GM23248 (cell line): ENCODE measurements at regions not wholly inside any gene's neighbourhood (a gene's known extent, or its start where the extent isn't known, plus 50 kb on each side); places are given as distances from the start of the nearest gene placed in this dataset.

Experiments used
- DNase-seq: peaks from one replicate; pipeline ENCODE4 v3.0.0-alpha.2; 2015
- H2AFZ ChIP-seq: fragments of 200-600 bp; sonication (generic); 2 replicates; pipeline ENCODE4 v1.6.1; 2016; ENCODE audit warnings: antibody characterized with exemption
- H3F3A ChIP-seq: fragments of 200-600 bp; sonication (generic); 2 replicates; pipeline ENCODE4 v1.6.1; 2016; ENCODE audit warnings: mild to moderate bottlenecking, antibody characterized with exemption, mixed run types; ENCODE audit not compliant: insufficient read depth
- H3K27ac ChIP-seq: fragments of 200-600 bp; sonication (generic); 2 replicates; pipeline ENCODE4 v1.5.1; 2016; ENCODE audit warnings: mild to moderate bottlenecking
- H3K27me3 ChIP-seq: fragments of 200-600 bp; sonication (generic); replicated peaks from 2 replicates; pipeline ENCODE4 v1.6.1; 2016; ENCODE audit warnings: mild to moderate bottlenecking; ENCODE audit not compliant: insufficient read depth
- H3K36me3 ChIP-seq: fragments of 200-600 bp; sonication (generic); 2 replicates; pipeline ENCODE4 v1.6.1; 2016; ENCODE audit warnings: low read depth, mild to moderate bottlenecking
- H3K4me1 ChIP-seq: fragments of 200-600 bp; sonication (generic); 2 replicates; pipeline ENCODE4 v1.6.1; 2016; ENCODE audit warnings: mild to moderate bottlenecking; ENCODE audit not compliant: insufficient read depth
- H3K4me2 ChIP-seq: fragments of 200-600 bp; sonication (generic); one replicate; pipeline ENCODE4 v1.6.1; 2016; ENCODE audit warnings: mild to moderate bottlenecking; ENCODE audit not compliant: unreplicated experiment
- H3K4me3 ChIP-seq: fragments of 200-600 bp; sonication (generic); 2 replicates; pipeline ENCODE4 v1.5.1; 2016; ENCODE audit warnings: mild to moderate bottlenecking
- H3K79me2 ChIP-seq: fragments of 200-600 bp; sonication (generic); 2 replicates; pipeline ENCODE4 v1.6.1; 2016; ENCODE audit warnings: mild to moderate bottlenecking; ENCODE audit not compliant: insufficient read depth
- H3K9ac ChIP-seq: fragments of 200-600 bp; sonication (generic); 2 replicates; pipeline ENCODE4 v1.6.1; 2016; ENCODE audit warnings: mild to moderate bottlenecking
- H3K9me2 ChIP-seq: fragments of 200-600 bp; sonication (generic); 2 replicates; pipeline ENCODE4 v1.6.1; 2016; ENCODE audit warnings: mixed run types, mild to moderate bottlenecking, moderate library complexity; ENCODE audit not compliant: insufficient read depth
- H3K9me3 ChIP-seq: fragments of 200-600 bp; sonication (generic); one replicate; pipeline ENCODE4 v1.6.1; 2017; ENCODE audit warnings: low read depth
- H4K20me1 ChIP-seq: fragments of 200-600 bp; sonication (generic); 2 replicates; pipeline ENCODE4 v1.6.0; 2016; ENCODE audit not compliant: insufficient read depth
- EZH2 ChIP-seq: fragments of 200-600 bp; sonication (generic); IDR thresholded peaks from 2 replicates; pipeline ENCODE4 v1.6.1; 2018; ENCODE audit warnings: antibody characterized with exemption, mild to moderate bottlenecking; ENCODE audit not compliant: insufficient read depth, poor library complexity, severe bottlenecking
- EZH2phosphoT487 ChIP-seq: fragments of 200-600 bp; sonication (generic); IDR thresholded peaks from 2 replicates; pipeline ENCODE4 v1.6.1; 2018; ENCODE audit warnings: antibody characterized with exemption, moderate library complexity, mild to moderate bottlenecking, low read depth; ENCODE audit not compliant: insufficient read depth
- WGBS, 2 experiments: methylation state at CpG; one replicate each; pipeline ENCODE4 v1.1.6; 2015 to 2017; ENCODE audit warnings: low lambda C conversion rate in 2 of 2, low coverage in 1 of 2; ENCODE audit errors: missing lambda C conversion rate in 2 of 2; 5-methylcytosine and 5-hydroxymethylcytosine counted together
- in situ Hi-C: fragments of 300-500 bp; cut with MboI; formaldehyde crosslinking; loops from 2 replicates; pipeline ENCODE4 v1.15.0; 2020

DNA sequence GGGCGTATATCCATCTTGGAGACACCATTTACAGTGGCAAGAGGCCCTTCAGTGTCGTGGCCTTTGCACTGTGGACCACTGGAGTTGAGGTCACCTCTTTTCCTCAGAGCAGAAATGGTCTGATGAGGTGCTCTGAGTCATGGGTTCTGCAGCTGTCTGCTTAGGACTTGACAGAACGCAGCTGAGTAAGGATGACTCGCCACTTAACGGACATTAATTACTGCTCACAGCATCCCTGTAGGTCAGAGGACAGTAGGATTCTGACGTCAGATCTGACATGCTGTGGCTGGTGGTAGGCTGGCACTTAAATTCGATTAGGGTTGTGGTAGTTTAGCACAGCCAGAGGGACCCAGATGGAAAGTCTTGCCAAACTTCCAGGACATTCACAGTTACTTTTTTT is 479.4 kb downstream of the DMAC1 start:
- Histone ChIP-seq H3K79me2 (no peaks in the 10 kb centered on the region), H2AFZ (no peak overlapping the region), H3K9me3 (no peaks in the 10 kb centered on the region), H3F3A (peaks cover 24% of the 10 kb centered on the region; the same call in 1 of the 2 replicates), H3K4me1 (peaks cover 45% of the 10 kb centered on the region), H4K20me1 (no peaks in the 10 kb centered on the region), H3K4me3 (no peak overlapping the region), H3K9me2 (no peaks in the 10 kb centered on the region), H3K27ac (peak overlapping the region; percentile 41), H3K4me2 (no peak overlapping the region), H3K27me3 (no peaks in the 10 kb centered on the region), H3K36me3 (no peaks in the 10 kb centered on the region), H3K9ac (no peak overlapping the region; the same call in 1 of the 2 replicates)
- peak; percentile 94 for DNase-seq
- TF ChIP-seq EZH2 (no peak), EZH2phosphoT487 (no peak)
- whole genome bisulfite sequencing, 2 experiments = 8 to 9% methylated on average over 7 of the region's 7 CpGs
- in situ Hi-C loops = no loop called here

DNA sequence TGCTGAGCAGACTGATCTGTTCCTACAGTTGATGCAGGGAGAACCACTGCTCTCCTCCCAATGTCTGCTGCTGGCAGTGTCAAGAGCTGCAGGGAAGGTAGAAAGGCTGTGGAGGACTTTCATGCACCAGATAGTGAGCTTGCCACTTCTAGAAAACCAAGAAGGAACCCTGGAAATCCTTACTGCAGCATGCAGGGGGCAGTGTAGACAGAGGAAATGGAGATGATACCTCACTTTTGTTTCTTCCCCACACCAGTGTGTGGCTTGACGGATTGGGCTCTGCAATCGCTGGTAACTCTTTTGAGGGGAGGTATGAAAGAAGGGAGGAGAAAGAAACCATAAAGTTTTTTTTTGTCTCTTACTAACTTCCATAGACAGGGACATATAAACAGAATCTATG is 480.7 kb downstream of the DMAC1 start:
- Histone ChIP-seq H3K9ac (no peak overlapping the region), H3K27ac (no peak overlapping the region), H2AFZ (no peak overlapping the region), H4K20me1 (no peaks in the 10 kb centered on the region), H3K79me2 (no peaks in the 10 kb centered on the region), H3K9me2 (no peaks in the 10 kb centered on the region), H3K27me3 (no peaks in the 10 kb centered on the region), H3K4me1 (peaks cover 39% of the 10 kb centered on the region), H3K4me3 (no peak overlapping the region), H3K9me3 (no peaks in the 10 kb centered on the region), H3K4me2 (no peak overlapping the region), H3F3A (peaks cover 18% of the 10 kb centered on the region; the same call in 1 of the 2 replicates), H3K36me3 (no peaks in the 10 kb centered on the region)
- DNase-seq = no peak
- WGBS, 2 experiments = 85 to 97% methylated on average over 2 of the region's 2 CpGs
- no peak for TF ChIP-seq EZH2phosphoT487
- no peak for TF ChIP-seq EZH2
- in situ Hi-C loops = no loop called here

DNA sequence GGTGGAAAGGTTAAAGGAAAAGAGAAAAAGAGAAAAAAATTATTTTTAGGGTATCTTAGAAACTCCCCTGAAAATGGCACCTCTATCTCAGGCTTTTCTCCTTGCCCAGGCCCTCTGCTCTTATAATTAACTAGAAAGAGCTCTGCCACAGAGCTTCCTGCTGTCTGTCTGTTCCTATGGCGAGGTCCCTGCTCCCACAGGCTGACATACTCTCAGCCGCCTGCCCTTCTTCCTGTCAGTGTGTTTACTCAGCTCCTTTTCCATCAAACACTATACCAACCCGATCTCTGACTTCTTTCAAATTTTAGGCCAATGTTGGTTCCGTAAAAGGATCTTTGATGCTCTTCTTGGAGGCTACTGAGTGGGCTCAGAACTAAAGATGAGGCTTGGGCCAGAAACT is 482.6 kb downstream of the DMAC1 start:
- WGBS, 2 experiments = 41 to 54% methylated on average over 4 of the region's 4 CpGs
- H3K9me3 ChIP-seq = no peaks in the 10 kb centered on the region
- peaks cover 18% of the 10 kb centered on the region; the same call in 1 of the 2 replicates for H3F3A ChIP-seq
- in situ Hi-C loops = no loop called here
- peak overlapping the region; percentile 47 for H3K4me2 ChIP-seq
- TF ChIP-seq EZH2phosphoT487 (no peak), EZH2 (no peak)
- H3K9me2 ChIP-seq = no peaks in the 10 kb centered on the region
- no peaks in the 10 kb centered on the region for H3K79me2 ChIP-seq
- H2AFZ ChIP-seq = peak overlapping the region; percentile 53
- peak; percentile 10 for DNase-seq
- peaks cover 38% of the 10 kb centered on the region for H3K4me1 ChIP-seq
- no peaks in the 10 kb centered on the region for H3K36me3 ChIP-seq
- peak overlapping the region; percentile 62 for H3K9ac ChIP-seq
- no peaks in the 10 kb centered on the region for H3K27me3 ChIP-seq
- H3K4me3 ChIP-seq = no peak overlapping the region
- no peaks in the 10 kb centered on the region for H4K20me1 ChIP-seq
- peak overlapping the region; percentile 81 for H3K27ac ChIP-seq

DNA sequence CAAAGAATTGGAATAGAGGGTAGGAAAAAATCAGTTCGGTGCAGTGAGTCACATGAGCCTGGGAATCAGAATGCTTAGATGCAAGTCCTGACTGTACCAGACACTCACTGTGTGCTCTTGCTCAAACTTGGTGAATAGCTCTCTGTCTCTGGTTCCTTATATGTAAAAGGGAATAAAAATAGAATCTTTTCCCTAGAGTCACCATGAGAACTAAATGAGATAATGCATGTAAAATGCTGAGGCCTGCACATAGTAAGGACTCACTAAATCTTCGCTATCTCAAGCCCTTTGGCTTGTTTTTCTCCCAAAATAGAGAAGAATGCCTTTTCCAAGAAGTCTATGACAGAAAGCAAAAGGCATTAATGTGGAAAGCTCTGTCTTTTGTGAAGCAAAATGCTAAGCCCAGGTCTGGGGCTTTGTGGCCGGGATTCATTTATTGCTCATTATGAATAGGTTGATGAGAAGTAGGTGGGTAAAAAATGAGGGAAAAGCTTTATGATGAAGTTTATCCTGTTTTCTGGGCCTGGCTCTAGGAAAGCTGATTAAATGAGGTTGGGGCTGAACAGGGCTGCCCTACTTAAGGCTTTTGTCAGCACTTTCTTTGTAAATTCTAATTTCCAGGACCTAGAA is 483.3 kb downstream of the DMAC1 start:
- H3K79me2 ChIP-seq = no peaks in the 10 kb centered on the region
- WGBS, 2 experiments = 12 to 13% methylated on average over 3 of the region's 3 CpGs
- peak overlapping the region; percentile 62 for H3K9ac ChIP-seq
- peak; percentile 84 for DNase-seq
- H3K4me2 ChIP-seq = peak overlapping the region; percentile 47
- H3K9me3 ChIP-seq = no peaks in the 10 kb centered on the region
- no peak for TF ChIP-seq EZH2phosphoT487
- no peak for TF ChIP-seq EZH2
- H4K20me1 ChIP-seq = no peaks in the 10 kb centered on the region
- H3F3A ChIP-seq = peaks cover 18% of the 10 kb centered on the region; the same call in 1 of the 2 replicates
- H3K4me1 ChIP-seq = peaks cover 37% of the 10 kb centered on the region
- no peak overlapping the region for H3K4me3 ChIP-seq
- H3K36me3 ChIP-seq = no peaks in the 10 kb centered on the region
- H3K9me2 ChIP-seq = no peaks in the 10 kb centered on the region
- H2AFZ ChIP-seq = peak overlapping the region; percentile 53
- H3K27me3 ChIP-seq = no peaks in the 10 kb centered on the region
- in situ Hi-C loops = no loop called here
- peak overlapping the region; percentile 81 for H3K27ac ChIP-seq
